Neutrophil (primary cell): ENCODE measurements at regions not wholly inside any gene's neighbourhood (a gene's known extent, or its start where the extent isn't known, plus 50 kb on each side); places are given as distances from the start of the nearest gene placed in this dataset.

ENCODE experiments used
- H3K27ac ChIP-seq: fragments of 200-600 bp; sonication (generic); 2 replicates; pipeline ENCODE4 v1.5.1; 2016; ENCODE audit warnings: mild to moderate bottlenecking, moderate library complexity
- H3K27me3 ChIP-seq: fragments of 200-600 bp; sonication (generic); 2 replicates; pipeline ENCODE4 v1.6.0; 2016; ENCODE audit warnings: mild to moderate bottlenecking
- H3K36me3 ChIP-seq: fragments of 200-600 bp; sonication (generic); 2 replicates; pipeline ENCODE4 v1.5.1; 2017
- H3K4me1 ChIP-seq, 2 experiments: fragments of 200-600 bp in 1 of 2; sonication (generic) in 1 of 2; 1 replicate in 1 of 2; 2 replicates in 1 of 2; pipeline versions ENCODE4 v1.5.1 to v1.6.1; 2013 to 2016; ENCODE audit warnings: low read depth in 1 of 2, low read length in 1 of 2, mild to moderate bottlenecking in 1 of 2, moderate library complexity in 1 of 2; ENCODE audit not compliant: control insufficient read depth in 1 of 2, insufficient read depth in 1 of 2
- H3K4me3 ChIP-seq, 2 experiments: fragments of 200-600 bp in 1 of 2; sonication (generic) in 1 of 2; 1 replicate in 1 of 2; 2 replicates in 1 of 2; pipeline ENCODE4 v1.5.1; 2013 to 2016; ENCODE audit warnings: low read depth in 1 of 2, low read length in 1 of 2, mild to moderate bottlenecking in 1 of 2, moderate library complexity in 1 of 2
- H3K9me3 ChIP-seq: fragments of 200-600 bp; sonication (generic); 2 replicates; pipeline ENCODE4 v1.5.1; 2016
- TF ChIP-seq, protein P1 (sequence below): fragments of 200-600 bp; sonication (generic); IDR thresholded peaks from 2 replicates; pipeline ENCODE4 v1.5.1; 2016; ENCODE audit warnings: antibody characterized with exemption

DNA sequence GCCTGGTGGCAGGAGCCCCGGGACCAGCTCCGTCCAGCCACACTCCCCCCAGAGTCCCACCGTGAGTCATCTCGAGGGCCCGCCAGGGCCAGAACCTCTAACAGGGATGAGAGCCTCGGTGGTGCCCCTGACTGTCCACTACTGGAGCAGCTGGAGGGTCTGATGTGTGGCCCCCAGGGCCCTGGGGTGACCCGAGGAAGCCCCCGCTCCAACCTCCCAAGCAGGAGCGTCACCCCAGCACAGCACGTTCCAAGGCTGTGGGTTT, 135.9 kb upstream of the NKX1-1 start:
- Histone ChIP-seq H3K4me1 (no peaks in the 10 kb centered on the region), H3K36me3 (no peaks in the 10 kb centered on the region), H3K27ac (no peak overlapping the region), H3K4me3 (no peak overlapping the region), H3K27me3 (peaks cover 7% of the 10 kb centered on the region), H3K9me3 (no peaks in the 10 kb centered on the region)
- TF ChIP-seq, protein P1, sequence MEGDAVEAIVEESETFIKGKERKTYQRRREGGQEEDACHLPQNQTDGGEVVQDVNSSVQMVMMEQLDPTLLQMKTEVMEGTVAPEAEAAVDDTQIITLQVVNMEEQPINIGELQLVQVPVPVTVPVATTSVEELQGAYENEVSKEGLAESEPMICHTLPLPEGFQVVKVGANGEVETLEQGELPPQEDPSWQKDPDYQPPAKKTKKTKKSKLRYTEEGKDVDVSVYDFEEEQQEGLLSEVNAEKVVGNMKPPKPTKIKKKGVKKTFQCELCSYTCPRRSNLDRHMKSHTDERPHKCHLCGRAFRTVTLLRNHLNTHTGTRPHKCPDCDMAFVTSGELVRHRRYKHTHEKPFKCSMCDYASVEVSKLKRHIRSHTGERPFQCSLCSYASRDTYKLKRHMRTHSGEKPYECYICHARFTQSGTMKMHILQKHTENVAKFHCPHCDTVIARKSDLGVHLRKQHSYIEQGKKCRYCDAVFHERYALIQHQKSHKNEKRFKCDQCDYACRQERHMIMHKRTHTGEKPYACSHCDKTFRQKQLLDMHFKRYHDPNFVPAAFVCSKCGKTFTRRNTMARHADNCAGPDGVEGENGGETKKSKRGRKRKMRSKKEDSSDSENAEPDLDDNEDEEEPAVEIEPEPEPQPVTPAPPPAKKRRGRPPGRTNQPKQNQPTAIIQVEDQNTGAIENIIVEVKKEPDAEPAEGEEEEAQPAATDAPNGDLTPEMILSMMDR = no peak

DNA sequence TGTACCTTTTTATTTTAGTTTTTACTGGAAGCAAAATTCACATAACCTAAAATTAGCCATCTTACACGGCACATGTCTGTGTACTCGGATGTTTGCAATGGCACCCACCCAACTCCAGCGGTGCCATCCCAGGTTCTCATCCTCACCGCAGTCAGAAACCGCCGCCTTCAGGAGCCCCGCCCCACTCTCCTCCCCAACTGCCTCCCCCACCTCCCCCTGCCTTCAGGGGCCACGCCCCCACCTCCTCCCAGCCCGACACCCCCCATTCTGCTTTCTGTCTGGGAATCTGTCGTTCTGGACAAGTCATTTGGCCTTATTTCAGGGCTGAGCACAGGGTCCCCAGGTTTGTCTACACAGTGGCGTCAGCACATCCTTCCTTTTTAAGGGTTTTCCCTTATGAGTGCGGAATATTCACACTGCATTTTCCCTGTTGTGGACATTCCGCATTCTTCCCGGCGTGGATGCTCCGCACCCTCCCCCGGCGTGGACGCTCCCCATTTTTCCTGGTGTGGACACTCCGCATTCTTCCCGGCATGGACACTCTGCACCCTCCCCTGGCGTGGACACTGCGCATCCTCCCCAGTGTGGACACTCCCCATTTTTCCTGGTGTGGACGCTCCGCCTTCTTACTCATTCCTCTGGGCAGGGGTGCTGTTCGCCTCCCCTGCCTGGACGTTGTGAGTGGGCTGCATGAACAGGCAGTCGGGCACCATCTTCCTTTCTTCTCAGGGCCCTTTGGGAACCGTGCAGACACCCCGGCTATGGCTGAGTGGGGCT, 135.4 kb upstream of the NKX1-1 start:
- no peaks in the 10 kb centered on the region for H3K36me3 ChIP-seq
- TF ChIP-seq, protein P1 = no peak
- no peaks in the 10 kb centered on the region for H3K4me1 ChIP-seq
- no peak overlapping the region for H3K4me3 ChIP-seq
- H3K27me3 ChIP-seq = peaks cover 5% of the 10 kb centered on the region
- H3K27ac ChIP-seq = no peak overlapping the region
- H3K9me3 ChIP-seq = no peaks in the 10 kb centered on the region

DNA sequence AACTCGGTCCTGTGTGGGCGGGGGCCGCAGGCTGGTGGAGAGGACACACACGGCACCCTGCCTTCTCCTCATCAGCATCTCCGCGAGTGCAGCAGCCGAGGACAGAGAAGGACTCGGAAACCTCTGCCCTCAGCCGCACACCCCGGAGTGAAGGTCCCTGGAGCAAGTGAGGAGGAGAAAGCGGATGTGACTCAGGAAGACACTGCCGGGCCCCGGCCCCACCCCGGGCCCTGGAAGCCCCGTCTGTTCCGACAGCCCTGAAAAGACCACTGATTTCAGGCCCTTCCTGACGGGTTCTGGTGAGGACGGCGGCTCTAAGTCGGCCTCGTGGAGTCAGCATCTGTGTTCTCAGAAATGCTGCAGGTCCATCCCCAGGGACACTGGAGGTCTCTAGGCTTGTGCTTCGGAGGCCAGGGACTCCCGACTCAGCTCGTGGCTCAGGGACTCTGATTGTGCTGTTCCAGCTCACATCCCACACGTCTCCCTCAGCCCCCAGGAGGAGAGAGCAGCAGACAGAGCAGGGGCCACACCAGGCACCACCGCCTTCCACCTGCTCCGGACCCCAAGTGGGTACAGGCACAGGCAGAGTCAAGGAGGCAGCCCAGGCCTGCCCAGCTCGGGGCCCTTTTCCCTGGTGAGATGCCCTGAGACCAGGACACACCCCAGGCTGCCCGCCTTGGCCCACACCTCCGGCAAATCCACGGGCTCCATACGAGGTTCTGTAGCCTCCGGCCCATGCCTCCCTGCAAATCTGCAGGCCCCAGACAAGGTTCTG, 134.5 kb upstream of the NKX1-1 start:
- no peaks in the 10 kb centered on the region for H3K36me3 ChIP-seq
- H3K4me1 ChIP-seq = no peaks in the 10 kb centered on the region
- no peak overlapping the region for H3K27ac ChIP-seq
- no peaks in the 10 kb centered on the region for H3K9me3 ChIP-seq
- H3K27me3 ChIP-seq = peaks cover 5% of the 10 kb centered on the region
- TF ChIP-seq, protein P1 = no peak
- H3K4me3 ChIP-seq = no peak overlapping the region

- Histone ChIP-seq H3K9me3 (no peaks in the 10 kb centered on the region), H3K36me3 (no peaks in the 10 kb centered on the region), H3K4me1 (no peaks in the 10 kb centered on the region), H3K27me3 (peaks cover 7% of the 10 kb centered on the region), H3K4me3 (no peak overlapping the region), H3K27ac (no peak overlapping the region)
- TF ChIP-seq, protein P1 = no peak
Measured at GRCh38 chr4:1539859-1540600, 133.8 kb upstream of the NKX1-1 start.

DNA sequence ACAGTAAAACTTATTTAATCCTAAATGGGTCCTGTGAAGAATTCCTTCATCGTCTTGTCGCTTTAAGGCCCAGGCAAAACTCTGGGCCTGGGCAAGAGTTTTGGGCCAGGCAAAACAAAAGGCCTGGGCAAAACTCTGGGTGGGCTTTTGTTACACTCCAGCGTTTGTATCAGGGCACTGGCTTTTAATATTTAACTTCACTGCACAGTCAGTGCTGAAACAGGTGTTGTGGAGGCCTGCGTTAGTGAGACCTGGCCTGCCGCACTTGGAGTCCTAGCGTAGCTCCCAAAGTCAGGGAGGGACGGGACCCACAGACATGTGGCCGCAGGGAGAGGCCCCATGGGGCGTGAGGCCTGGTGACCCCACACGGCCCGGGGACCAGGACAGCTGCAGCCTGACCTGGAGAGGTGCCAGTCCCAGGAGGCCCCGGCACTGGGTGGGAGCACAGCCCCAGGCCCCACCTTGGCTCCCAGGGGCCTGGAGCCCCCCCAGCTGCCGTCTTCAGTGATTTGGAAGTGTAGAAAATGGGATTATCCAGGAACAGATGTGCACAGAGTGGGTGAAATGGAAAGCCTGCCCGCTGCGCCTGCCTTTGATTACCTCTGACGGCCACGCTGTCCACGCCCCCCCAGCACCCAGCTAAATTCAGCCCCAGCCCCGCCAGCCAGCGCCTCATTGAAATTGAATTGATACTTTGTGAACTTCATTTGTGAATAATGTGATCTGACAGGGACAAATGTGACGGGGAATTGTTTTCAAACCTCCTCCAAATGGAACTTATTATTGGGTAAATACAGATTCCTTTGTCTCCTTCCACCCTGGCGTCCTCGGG, 132.9 kb upstream of the NKX1-1 start:
- Histone ChIP-seq H3K4me3 (no peak overlapping the region), H3K9me3 (no peaks in the 10 kb centered on the region)
- TF ChIP-seq, protein P1 = no peak

More for the DNA sequence above, 132.9 kb upstream of the NKX1-1 start:
- Histone ChIP-seq H3K4me1 (no peaks in the 10 kb centered on the region), H3K27me3 (peaks cover 10% of the 10 kb centered on the region), H3K36me3 (no peaks in the 10 kb centered on the region), H3K27ac (no peak overlapping the region)
